Testis (tissue), 2 donors: ENCODE measurements at regions not wholly inside any gene's neighbourhood (a gene's known extent, or its start where the extent isn't known, plus 50 kb on each side); places are given as distances from the start of the nearest gene placed in this dataset.

Source experiments
- POLR2A ChIP-seq: fragments of 450-650 bp; IDR thresholded peaks from one replicate; pipeline ENCODE4 v1.6.1; 2017; ENCODE audit warnings: antibody characterized with exemption, mild to moderate bottlenecking, moderate library complexity
- TF ChIP-seq, protein P1 (sequence below), 3 experiments: fragments of 450-650 bp in 2 of 3; fragments of 200-600 bp in 1 of 3; sonication (generic) in 1 of 3; IDR thresholded peaks; one replicate each; pipeline ENCODE4 v1.5.1; 2016 to 2019; ENCODE audit warnings: antibody characterized with exemption in 3 of 3, mild to moderate bottlenecking in 2 of 3, moderate library complexity in 1 of 3

DNA sequence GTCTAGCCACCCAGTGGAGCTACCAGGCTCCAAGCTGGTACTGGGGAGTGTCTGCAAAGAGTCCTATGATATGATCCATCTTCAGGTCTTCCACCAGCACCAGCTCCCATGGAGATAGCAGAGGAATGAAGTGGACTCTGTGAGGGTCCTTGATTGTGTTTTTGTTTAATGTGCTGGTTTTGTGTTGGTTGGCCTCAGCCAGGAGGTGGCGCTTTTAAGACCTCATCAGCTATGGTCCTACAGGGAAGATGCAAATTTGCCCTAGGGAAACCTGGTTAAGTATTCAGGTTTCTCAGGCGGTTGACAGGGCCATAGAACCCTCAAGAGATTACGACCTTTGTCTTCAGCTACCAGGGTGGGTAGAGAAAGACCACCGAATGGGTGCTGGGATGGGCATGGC, 1141.1 kb downstream of the STIM2 start:
- TF ChIP-seq, protein P1, sequence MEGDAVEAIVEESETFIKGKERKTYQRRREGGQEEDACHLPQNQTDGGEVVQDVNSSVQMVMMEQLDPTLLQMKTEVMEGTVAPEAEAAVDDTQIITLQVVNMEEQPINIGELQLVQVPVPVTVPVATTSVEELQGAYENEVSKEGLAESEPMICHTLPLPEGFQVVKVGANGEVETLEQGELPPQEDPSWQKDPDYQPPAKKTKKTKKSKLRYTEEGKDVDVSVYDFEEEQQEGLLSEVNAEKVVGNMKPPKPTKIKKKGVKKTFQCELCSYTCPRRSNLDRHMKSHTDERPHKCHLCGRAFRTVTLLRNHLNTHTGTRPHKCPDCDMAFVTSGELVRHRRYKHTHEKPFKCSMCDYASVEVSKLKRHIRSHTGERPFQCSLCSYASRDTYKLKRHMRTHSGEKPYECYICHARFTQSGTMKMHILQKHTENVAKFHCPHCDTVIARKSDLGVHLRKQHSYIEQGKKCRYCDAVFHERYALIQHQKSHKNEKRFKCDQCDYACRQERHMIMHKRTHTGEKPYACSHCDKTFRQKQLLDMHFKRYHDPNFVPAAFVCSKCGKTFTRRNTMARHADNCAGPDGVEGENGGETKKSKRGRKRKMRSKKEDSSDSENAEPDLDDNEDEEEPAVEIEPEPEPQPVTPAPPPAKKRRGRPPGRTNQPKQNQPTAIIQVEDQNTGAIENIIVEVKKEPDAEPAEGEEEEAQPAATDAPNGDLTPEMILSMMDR (IDR thresholded peaks at IDR 0.05), result no peak
- no peak for TF ChIP-seq POLR2A
